ENCODE measurements at regions not wholly inside any gene's neighbourhood (a gene's known extent, or its start where the extent isn't known, plus 50 kb on each side); places are given as distances from the start of the nearest gene placed in this dataset.

GRCh38 chr11:111172321-111172862 is 73.1 kb upstream of the POU2AF2 start:
- H3K4me3 ChIP-seq (ENCODE audit: low read depth, poor library complexity, severe bottlenecking): no peak overlapping the region
- no peak for DNase-seq (ENCODE audit: low spot score in 2 of 2)
- intact Hi-C loops (cut with DNase I; ENCODE audit: low total_unique reads): no loop called here
- 76% methylated on average over 3 of the region's 3 CpGs for WGBS, 2 donors
- TF ChIP-seq CTCF (IDR thresholded peaks at IDR 0.05) (no peak), POLR2A (IDR thresholded peaks at IDR 0.05) (no peak)

DNA sequence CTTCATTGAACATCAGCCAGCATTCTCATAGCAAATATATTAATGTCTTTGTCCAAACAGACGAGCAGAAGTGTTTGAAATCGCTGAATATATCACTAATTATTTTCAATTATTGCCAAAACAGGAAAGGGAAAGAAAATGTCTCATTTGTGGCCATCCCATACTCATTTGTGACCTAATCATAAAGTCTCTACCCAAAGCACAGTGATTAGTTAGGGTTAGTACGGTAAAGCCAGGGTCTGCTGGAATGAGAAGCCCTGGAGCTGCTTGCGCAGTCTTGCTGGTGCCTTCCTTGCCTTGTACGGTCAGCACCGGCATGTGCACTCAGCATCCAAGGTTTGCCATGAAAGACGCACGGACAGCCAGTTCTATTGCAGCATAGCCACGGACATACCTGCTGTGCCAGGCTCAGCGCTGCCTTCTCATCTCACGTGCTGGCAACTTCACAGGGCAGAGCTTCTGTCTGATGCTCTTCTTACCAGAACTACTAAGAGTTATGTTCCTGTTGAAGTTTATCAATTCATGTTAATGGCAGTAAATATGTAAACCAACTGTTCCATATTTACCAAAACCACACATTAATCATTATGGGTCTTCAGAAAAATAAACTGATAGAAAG is 74.7 kb upstream of the POU2AF2 start:
- no peak for DNase-seq (ENCODE audit: low spot score in 2 of 2)
- TF ChIP-seq POLR2A (IDR thresholded peaks at IDR 0.05): no peak
- TF ChIP-seq CTCF (IDR thresholded peaks at IDR 0.05): no peak
- 90 to 92% methylated on average over 11 of the region's 11 CpGs for WGBS, 2 donors
- H3K4me3 ChIP-seq (ENCODE audit: low read depth, poor library complexity, severe bottlenecking): no peak overlapping the region
- intact Hi-C loops (cut with DNase I; ENCODE audit: low total_unique reads): no loop called here

DNA sequence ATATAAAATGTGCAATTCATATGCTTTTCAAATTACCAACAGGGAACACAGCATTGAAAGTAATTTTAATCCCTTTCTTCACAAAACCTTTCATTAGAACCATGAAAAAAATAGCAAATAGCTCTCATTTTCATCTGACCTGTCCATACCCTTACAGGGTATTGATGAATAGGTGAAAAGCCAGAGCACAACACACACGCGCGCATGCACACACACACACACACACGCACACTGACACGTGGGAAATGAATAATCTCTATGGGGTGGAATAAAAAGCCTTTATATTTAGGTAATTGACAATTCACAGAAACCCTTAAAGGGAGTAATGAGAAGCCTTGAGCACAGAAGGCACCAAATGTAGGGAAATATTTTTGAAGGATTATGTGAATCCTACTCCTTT is 76.2 kb upstream of the POU2AF2 start:
- intact Hi-C loops (cut with DNase I; ENCODE audit: low total_unique reads): no loop called here
- WGBS, 2 donors: 93% methylated on average over 5 of the region's 5 CpGs
- DNase-seq (ENCODE audit: low spot score in 2 of 2): no peak
- TF ChIP-seq POLR2A (IDR thresholded peaks at IDR 0.05): no peak
- no peak for TF ChIP-seq CTCF (IDR thresholded peaks at IDR 0.05)
- H3K4me3 ChIP-seq (ENCODE audit: low read depth, poor library complexity, severe bottlenecking): no peak overlapping the region

GRCh38 chr11:111168871-111169270 is 76.7 kb upstream of the POU2AF2 start:
- 94% methylated on average over 2 of the region's 2 CpGs for WGBS, 2 donors
- intact Hi-C loops (cut with DNase I; ENCODE audit: low total_unique reads): no loop called here
- no peak overlapping the region for H3K4me3 ChIP-seq (ENCODE audit: low read depth, poor library complexity, severe bottlenecking)
- DNase-seq (ENCODE audit: low spot score in 2 of 2): no peak
- TF ChIP-seq POLR2A (IDR thresholded peaks at IDR 0.05) (no peak), CTCF (IDR thresholded peaks at IDR 0.05) (no peak)

DNA sequence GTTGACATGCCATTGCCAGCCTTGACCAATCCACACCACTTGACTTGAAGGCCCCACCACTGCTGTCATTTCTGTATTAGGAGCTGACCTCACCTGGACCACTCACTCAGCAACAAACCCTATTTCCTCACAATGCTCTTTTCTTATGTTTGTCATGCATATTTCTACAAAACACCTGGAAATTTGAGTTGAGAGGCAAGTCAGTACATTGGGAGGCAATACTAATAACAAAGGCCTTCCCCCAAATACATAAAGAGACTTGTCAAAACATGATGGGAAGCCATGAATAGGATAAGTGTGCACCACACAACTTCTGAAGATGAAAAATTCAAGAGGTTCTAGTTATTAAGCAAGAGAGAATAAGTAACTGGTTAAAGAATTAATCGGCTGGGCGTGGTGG is 77.9 kb upstream of the POU2AF2 start:
- intact Hi-C loops (cut with DNase I; ENCODE audit: low total_unique reads): no loop called here
- 98 to 100% methylated on average over 2 of the region's 2 CpGs for WGBS, 2 donors
- H3K4me3 ChIP-seq (ENCODE audit: low read depth, poor library complexity, severe bottlenecking): no peak overlapping the region
- TF ChIP-seq CTCF (IDR thresholded peaks at IDR 0.05): no peak
- DNase-seq (ENCODE audit: low spot score in 2 of 2): no peak

GRCh38 chr11:111166598-111166997 is 78.9 kb upstream of the POU2AF2 start:
- no peak for DNase-seq (ENCODE audit: low spot score in 2 of 2)
- WGBS, 2 donors: 68 to 79% methylated on average over 3 of the region's 3 CpGs
- TF ChIP-seq POLR2A (IDR thresholded peaks at IDR 0.05) (no peak), CTCF (IDR thresholded peaks at IDR 0.05) (no peak)
- intact Hi-C loops (cut with DNase I; ENCODE audit: low total_unique reads): no loop called here
- H3K4me3 ChIP-seq (ENCODE audit: low read depth, poor library complexity, severe bottlenecking): no peak overlapping the region

Data from lower leg skin (tissue), 4 donors.